Stimulated activated CD4-positive, alpha-beta T cell treated with anti-CD3 and anti-CD28 coated beads, Interleukin-2, amount 100 ng/mL, for 4 hours (primary cell): ENCODE measurements at regions not wholly inside any gene's neighbourhood (a gene's known extent, or its start where the extent isn't known, plus 50 kb on each side); places are given as distances from the start of the nearest gene placed in this dataset.

Experiments
- DNase-seq: peaks from one replicate; pipeline ENCODE4 v3.0.0-alpha.2; 2020; ENCODE audit warnings: low read depth

GRCh38 chrX:39952989-39953388, 144.8 kb downstream of the BCOR start:
- no peak for DNase-seq

DNA sequence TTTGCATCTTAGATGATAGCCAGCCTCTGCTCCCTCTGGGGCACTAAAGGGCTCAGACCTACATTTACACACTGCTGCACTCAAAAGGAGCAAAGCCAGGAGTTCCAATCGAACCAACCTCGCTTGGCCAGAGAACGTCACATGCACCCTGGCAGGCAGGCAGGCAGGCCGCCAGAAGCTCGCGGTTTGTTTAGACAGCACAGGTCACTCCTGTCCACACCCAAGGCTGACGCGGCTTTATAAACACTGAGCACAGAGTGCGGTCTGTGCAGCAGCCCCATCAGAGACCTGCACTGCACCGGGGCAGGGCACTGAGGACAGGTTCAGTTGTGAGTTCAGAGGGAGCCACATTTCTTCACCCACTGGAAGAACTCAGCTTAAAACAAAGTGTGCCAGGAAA, 143.9 kb downstream of the BCOR start:
- no peak for DNase-seq

GRCh38 chrX:39954851-39955250, 142.9 kb downstream of the BCOR start:
- no peak for DNase-seq

DNA sequence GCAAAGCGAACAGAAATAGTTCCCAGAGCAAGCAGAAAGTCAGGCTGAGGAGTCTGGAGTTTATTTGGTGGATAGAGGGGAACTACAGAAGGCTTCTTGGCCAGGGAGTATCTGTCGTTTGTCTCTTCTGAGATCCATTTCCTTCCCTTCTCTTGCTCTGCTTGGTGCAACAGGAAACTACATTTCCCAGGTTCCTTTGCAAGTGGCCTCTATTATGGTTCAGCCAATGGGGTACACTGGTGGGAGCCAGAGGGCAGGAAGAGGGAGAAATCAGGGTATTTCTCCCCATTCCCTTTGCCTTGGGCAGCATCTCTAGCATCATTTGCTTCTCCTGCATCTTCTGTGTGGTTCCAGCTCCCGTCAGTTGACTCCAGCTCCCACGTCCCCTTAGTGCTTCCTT, 142.1 kb downstream of the BCOR start:
- DNase-seq, result no peak

DNA sequence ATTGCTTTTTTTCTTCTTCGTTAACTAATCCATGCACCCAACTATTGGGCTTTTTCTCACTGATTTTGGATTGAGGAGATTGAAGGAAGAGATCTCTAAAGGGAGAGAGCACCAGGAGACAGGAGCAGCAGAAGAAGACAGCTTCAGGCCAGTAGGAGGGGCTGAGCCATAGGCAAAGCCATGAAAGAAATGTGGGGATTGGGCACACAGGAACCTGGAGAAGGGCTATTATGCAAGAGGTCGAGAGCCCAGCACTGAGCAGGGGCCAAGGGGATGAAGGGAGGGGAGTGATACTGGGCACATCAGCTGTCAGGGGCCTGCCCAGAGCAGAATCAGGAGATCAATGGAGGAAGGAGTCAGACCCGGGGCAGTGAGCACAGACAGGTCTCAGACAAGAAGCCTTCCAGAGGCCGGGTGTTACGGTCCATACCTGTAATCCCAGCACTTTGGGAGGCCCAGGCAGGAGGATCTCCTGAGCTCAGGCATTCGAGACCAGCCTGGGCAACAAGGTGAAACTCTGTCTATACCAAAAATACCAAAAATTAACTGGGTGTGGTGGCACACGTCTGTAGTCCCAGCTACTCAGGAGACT, 140.9 kb downstream of the BCOR start:
- no peak for DNase-seq

DNA sequence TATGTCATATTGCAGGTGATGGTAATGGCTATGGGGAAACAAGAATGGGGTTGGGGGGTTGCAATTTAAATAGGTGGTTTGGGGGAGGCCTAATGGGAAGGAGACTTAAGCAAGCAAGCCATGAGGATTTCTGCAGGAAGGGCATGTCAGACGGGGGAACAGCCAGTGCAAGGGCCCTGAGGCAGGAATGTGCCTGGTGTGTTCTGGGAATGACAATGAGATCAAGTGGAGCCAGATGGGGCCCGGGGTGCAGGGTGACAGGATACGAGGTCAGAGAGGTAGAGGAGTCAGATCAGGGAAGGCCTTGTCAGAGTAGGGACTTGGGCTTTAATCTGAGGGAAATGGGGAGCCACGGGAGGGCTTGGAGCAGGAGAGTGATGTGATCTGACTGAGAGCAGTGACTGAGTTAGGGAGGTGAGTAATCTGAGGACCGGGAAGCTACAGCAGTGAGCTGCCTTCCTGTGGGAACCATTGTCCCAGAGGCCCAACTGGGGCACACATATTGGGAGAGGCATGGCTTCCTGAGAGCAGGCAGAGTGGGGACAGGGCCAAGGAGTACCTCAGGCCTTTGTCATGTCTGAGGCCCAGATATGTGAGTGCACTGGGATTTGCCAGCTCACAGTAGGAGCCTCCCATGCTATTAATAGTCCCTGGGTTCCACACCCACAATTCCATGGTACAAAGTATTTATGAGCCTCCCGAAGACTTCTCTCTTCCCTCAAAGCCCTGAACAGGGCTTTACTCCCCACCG, 139.8 kb downstream of the BCOR start:
- no peak for DNase-seq

DNA sequence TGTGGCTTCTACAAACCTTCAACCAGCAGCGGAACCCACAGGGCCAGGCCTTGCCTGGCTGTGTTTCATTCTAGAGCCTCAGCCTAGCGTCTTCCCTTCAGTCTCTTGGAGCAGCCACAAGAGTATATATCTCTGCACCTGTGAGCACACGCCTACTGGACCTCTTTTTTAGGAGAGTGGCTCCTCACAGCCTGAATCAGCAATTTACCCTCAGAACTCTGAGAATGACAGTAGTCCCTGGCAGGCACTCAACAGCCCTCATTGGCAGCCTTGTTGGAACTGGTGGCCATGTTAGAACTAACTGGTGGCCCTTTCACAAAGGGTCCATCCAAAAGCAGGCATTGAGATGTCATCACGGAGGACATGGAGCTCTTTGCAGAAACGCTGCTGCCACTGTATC, 138.9 kb downstream of the BCOR start:
- no peak for DNase-seq

GRCh38 chrX:39960219-39960618, 137.5 kb downstream of the BCOR start:
- no peak for DNase-seq

DNA sequence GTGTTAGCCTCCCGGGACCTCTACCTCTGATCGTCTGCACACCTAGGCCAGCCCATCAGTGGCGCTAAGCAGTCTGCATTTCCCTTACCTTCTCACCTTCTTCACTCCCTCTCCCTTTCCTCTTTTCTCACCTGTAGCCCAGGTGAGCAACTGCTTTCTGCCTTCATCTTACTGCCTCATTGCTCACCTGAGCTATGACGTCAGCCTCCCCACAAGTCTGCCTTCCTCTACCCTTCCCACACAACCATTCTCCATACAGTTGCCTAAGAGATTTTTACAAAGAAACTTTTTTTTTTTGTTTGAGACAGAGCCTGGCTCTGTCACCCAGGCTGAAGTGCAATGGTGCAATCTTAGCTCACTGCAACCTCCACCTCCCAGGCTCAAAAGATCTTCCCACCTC, 136.3 kb downstream of the BCOR start:
- no peak for DNase-seq

DNA sequence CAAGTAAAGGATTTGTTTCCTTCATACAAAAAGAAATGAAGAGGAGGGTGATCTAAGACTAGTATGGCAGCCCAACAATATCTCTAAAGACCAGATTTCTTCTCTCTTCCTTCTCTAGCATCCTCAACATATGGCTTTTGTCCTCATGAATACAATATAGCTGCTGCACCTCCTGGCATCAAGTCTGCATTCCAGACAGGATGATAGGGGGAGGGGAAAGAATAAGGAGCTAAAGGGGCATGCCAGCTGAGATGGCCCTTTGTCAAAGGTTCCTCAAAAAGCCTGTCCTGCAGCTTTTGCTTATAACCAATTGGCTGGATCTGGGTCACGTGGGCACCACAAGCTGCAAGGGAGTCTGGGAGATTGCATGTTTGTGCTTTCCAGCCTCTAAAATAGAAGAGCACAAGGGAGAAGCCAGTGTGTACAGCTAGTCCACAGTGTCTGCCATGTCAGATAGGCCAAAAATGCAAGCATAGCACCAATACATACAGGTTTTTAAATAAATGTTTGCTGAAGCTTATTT, 132.6 kb downstream of the BCOR start:
- DNase-seq, result no peak

GRCh38 chrX:39966176-39966575, 131.6 kb downstream of the BCOR start:
- no peak for DNase-seq

- DNase-seq, result no peak
Measured at GRCh38 chrX:39967348-39967747, 130.4 kb downstream of the BCOR start.

DNA sequence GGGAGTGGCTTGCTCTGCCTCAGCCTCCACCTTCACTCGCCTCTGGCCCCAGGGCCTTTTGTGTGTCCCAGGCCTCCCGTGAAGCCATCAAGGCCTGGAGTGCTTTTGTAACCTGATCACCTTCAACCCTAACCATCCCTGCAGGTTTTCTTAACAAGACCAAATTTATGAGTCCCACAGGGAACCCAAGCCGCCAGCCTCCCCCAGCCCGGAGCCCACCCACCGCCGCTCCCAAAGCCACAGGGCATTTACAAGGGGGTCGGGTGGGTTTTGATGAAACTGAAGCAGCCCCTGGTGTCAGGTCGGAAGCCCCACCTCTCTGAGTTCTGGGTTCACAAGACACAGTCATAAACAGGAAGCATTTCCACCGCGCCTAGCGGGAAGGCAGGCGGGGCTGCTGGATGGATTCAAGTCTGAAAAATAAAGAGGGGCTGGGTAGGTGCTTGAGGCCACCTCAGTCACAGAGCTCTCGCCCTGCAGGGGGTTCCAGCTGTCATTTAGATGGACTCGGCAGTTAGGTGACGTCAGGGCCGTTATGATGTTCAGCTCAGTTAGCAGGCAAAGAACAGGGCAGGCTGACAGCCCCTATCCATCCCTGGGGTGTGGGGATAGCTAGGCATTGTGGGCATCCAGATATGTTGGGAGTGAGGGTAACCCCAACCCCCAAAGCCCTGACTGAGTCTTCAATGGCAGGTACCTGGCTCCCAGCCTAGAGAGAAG, 128.5 kb downstream of the BCOR start:
- DNase-seq, result peak; percentile 2

GRCh38 chrX:39969819-39970504, 127.8 kb downstream of the BCOR start:
- no peak for DNase-seq

- DNase-seq, result no peak
Measured at GRCh38 chrX:39971760-39972159, 126.0 kb downstream of the BCOR start.

DNA sequence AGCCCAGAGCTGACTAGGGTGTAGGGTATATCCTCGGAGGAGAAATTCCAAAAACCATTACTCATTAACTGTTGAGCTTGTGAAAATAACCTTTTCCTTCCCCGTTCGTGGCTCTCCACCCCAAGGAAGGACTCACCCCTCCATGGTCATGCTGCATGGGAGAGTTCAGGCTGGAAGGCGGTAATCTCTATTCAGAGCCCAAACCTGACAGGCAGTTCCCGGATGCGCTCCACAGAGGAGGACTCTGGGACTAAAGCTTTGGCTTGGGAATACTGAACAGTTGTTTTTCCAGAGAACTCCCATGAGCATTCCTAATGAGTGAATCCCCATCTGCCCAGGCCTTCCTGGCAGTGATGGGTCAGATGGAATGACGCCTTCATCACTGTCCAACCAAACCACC, 125.4 kb downstream of the BCOR start:
- no peak for DNase-seq

DNA sequence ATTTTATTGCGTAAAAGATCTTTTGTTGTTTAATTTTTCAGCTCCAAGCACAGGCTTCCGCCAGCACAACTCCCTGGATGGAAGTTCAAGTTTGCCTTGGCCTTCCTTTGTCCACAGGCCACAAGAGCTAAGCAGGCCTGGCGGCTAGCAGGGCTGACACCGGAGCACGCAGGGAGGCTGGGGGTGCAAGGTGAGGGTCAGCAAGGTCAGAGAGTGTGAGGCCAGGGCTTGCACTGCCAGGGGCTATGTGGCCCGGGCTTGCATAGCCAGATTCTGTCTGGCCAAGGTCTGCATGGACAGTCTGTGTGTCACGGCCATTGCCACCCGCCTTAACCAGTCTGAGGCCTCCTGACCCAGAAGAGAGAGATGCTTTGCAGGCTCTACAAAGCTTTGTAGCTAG, 123.9 kb downstream of the BCOR start:
- DNase-seq, result no peak

DNA sequence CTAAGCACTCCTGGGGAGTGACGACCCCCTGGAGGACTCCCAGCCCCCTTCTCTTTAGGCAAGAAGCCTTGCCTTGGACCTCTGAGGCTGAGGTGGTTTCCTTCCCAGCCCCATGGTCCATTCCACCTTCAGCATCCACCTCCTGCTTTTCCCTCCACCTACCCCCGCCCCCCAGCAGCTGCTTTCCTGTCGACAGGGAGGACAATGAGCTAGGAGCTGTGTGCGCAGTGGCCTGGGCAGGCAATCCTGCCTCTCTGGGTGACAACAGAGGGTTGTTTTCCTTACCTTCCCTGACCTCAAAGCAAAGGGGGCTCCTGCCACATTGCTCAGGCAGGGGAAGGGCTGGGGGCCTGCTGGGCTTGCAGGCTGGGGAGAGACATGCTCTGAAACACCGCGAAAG, 123.5 kb downstream of the BCOR start:
- no peak for DNase-seq

DNA sequence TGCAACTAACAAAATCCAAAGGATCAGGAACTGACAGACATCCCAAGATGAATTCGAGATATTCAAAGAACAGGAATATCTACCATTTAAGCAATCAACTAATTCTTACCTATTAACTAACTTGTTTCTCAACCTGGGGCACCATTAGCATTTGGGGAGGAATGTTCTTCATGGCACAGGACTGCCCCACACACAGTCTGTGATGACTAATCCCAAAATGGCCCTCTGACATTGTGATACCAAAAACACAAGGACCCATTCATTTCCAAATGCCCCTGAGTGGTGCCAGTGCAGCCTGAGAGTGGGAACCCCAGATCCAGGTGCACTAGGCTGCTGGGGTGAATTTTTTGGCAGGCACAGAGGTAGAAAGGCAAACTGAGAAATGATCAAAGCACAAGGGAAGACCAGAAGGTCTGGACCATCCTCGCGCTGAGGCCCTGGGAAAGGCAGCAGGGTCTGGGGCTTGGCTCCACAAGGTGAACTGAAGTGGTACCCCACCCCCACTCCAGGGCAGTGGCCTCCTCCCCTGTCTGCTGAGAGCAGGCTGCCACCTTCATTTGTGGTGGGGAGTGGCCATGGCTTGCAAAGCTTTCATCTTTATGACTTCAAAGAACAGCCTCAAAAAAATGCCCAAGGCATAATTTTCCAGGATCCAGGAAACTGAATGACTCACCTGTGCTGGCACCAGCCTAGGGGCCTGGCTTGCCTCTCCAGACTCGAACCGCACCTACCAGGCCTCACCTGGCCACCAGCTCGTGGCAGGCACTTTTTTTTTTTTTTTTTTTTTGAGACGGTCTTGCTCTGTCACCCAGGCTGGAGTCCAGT, 122.4 kb downstream of the BCOR start:
- DNase-seq, result no peak

DNA sequence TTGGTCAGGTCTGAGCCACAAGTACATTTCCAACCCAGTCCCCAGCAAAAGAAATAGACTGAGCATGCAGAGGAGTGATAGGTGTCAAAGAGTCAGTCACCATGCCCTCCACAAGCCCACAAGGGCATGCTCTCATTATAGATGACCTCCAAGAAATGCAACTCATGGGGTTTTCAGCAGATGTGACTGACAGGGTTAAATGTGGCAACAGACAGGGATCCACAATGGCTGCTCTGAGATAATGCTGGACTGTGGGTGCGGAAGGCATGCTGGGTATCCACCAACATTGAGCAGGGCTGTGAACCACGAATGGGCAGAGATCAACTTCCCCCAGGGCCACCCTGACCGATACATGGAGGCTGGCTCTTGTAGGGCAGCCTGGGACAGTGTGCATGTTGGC, 115.8 kb downstream of the BCOR start:
- DNase-seq, result no peak

GRCh38 chrX:39982948-39983347, 114.8 kb downstream of the BCOR start:
- DNase-seq, result no peak

DNA sequence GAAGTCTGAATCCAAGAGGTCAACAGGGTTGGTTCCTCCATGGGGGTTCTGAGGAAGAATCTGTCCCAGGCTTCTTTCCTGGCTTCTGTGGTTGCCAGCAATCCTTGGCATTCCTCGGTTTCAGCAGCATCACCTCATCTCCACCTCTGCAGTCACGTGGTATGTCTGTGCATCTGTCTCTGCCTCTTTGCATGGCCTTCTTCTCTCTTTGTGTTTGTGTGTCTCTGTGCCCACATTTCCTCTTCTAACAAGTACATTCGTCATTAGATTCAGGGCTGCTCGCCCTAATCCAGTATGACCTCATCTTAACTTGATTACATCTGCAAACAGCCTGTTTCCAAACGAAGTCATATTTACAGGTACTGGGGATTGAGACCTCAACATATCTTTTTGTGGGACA, 114.0 kb downstream of the BCOR start:
- no peak for DNase-seq
